Activated naive CD4-positive, alpha-beta T cell treated with anti-CD3 and anti-CD28 coated beads, Interleukin-2, amount 10 ng/mL, durations not matched to agents 7 days and 5 days (primary cell): ENCODE measurements at regions not wholly inside any gene's neighbourhood (a gene's known extent, or its start where the extent isn't known, plus 50 kb on each side); places are given as distances from the start of the nearest gene placed in this dataset.
"Not testable (repeated sequence)": the region's sequence is repeated elsewhere in the genome, so short reads cannot be mapped to it uniquely, and the experiment has no call there.

Source experiments
- CTCF ChIA-PET: fragments of 350-600 bp; sonication (Branson Sonifier 250); formaldehyde crosslinking; loops from one replicate; lab custom pipeline; 2021; ENCODE audit warnings: antibody characterized with exemption; lab: Charles Lee
- DNase-seq: peaks from one replicate; pipeline ENCODE4 v3.0.0-alpha.2; 2020
- H3K27ac Mint-ChIP-seq: one replicate; pipeline ENCODE4 v1.8.0; 2021; ENCODE audit warnings: mild to moderate bottlenecking, moderate library complexity, mixed read lengths
- H3K27me3 Mint-ChIP-seq: one replicate; pipeline ENCODE4 v1.8.0; 2021; ENCODE audit warnings: mild to moderate bottlenecking, mixed read lengths
- H3K36me3 Mint-ChIP-seq: one replicate; pipeline ENCODE4 v1.8.0; 2021; ENCODE audit warnings: mixed read lengths
- H3K4me1 Mint-ChIP-seq: one replicate; pipeline ENCODE4 v1.8.0; 2021; ENCODE audit warnings: mixed read lengths
- H3K4me3 Mint-ChIP-seq: one replicate; pipeline ENCODE4 v1.8.0; 2021; ENCODE audit warnings: mild to moderate bottlenecking, moderate library complexity, mixed read lengths
- H3K9me3 Mint-ChIP-seq: one replicate; pipeline ENCODE4 v1.8.0; 2021; ENCODE audit warnings: mixed read lengths

DNA sequence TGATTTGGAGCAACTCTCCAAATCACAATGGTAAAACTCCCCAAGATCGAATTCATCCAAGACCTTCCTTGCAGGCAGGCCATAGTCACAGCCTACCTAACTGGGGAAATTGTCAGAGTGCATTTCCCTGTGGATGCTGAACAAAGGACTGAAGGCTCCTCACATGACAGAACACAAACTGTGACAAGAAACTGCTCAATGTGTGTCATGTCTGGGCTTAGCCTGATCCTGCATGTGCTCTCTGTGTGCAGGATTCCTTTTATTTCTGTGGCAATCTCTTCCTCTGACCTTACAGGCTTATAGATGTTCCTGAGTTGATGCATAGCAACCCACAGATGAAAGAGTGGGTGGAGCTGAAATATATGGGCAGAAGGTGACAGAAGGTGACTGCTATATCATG is 465.8 kb downstream of the ICE1 start:
- no peaks in the 10 kb centered on the region for H3K9me3 Mint-ChIP-seq
- H3K4me1 Mint-ChIP-seq, result peaks cover 4% of the 10 kb centered on the region
- CTCF ChIA-PET, result no interaction called here
- no peak overlapping the region for H3K27ac Mint-ChIP-seq
- H3K36me3 Mint-ChIP-seq, result no peaks in the 10 kb centered on the region
- H3K4me3 Mint-ChIP-seq, result no peak overlapping the region
- peaks cover 12% of the 10 kb centered on the region for H3K27me3 Mint-ChIP-seq
- DNase-seq, result no peak

DNA sequence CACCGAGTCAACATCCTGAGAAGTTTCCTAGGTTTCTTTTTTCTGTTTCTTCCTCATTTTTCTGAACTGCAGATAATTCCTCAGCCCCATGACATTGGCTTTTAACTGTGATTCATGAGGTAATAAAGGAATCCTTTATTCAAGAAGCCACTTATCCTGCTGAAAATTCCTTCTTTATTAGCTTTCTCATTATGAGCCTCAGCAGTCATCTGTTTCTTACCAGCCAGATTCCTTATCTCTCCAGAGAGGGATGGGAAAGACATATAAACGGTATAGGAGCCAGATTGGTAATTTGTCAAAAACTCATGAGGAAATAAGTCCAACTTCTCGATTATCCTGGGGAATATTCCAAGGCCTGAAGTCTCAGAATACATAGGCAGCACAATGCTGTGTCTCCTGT is 465.4 kb downstream of the ICE1 start:
- H3K9me3 Mint-ChIP-seq, result no peaks in the 10 kb centered on the region
- peaks cover 12% of the 10 kb centered on the region for H3K27me3 Mint-ChIP-seq
- CTCF ChIA-PET, result no interaction called here
- peaks cover 4% of the 10 kb centered on the region for H3K4me1 Mint-ChIP-seq
- DNase-seq, result no peak
- H3K27ac Mint-ChIP-seq, result no peak overlapping the region
- no peak overlapping the region for H3K4me3 Mint-ChIP-seq
- no peaks in the 10 kb centered on the region for H3K36me3 Mint-ChIP-seq

DNA sequence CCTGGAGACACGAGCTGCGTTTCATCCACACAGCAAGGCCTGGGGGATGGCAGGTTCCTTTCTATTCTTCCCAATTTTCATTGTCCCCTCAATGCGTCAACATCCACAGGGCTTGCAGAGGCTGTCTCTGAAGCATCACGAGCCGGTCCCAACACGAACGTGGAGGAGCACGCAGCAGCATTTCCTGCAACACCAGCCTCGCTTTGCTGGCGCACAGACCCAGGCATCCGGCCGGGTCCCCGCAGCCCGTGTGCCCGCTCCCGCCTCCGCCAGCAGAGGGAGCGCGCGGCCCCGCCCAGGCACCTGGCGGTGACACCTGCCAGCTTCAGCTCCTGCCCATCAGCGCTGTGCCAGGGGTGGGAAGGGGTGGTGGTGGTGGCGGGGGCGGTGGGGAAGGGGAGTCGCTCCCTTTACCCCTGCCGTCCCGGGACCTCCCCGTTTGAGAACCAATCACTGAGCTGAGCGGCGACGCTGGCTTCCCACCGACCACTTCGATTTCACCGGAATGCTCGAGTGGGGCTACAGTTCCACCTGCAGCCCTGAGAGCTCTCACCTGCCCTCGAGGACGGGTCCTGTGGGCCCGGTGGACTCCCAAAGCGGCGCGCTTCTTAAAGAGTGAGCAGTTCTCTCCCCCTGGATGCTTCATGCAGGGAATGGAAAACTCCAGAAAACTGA is 464.5 kb downstream of the ICE1 start:
- Mint-ChIP-seq H3K27me3 (peaks cover 12% of the 10 kb centered on the region), H3K4me3 (no peak overlapping the region), H3K9me3 (no peaks in the 10 kb centered on the region), H3K4me1 (peaks cover 4% of the 10 kb centered on the region), H3K36me3 (no peaks in the 10 kb centered on the region), H3K27ac (no peak overlapping the region)
- CTCF ChIA-PET, result no interaction called here
- peak; percentile 65 for DNase-seq

DNA sequence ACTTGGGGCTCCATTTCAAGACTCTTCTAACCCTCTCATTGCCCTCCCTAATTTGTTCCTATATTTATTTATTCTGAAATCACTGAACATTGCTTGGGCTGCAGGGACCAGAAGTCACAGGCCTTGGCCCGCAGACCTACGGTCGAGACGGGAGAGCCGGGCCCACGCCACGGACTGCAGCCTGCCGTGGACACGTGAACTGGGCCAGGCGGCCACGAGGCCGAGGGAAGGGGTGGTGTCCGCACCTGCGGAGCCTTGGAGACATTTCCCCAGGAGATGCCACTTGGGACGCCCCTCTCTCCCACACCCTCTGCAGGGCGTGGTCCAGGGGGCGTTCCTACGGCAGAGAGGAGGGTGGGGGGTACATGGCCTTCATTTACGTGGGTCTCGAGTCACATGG is 463.9 kb downstream of the ICE1 start:
- no peaks in the 10 kb centered on the region for H3K9me3 Mint-ChIP-seq
- no peak overlapping the region for H3K4me3 Mint-ChIP-seq
- CTCF ChIA-PET, result no interaction called here
- no peak for DNase-seq
- no peaks in the 10 kb centered on the region for H3K36me3 Mint-ChIP-seq
- peaks cover 4% of the 10 kb centered on the region for H3K4me1 Mint-ChIP-seq
- H3K27me3 Mint-ChIP-seq, result peaks cover 14% of the 10 kb centered on the region
- no peak overlapping the region for H3K27ac Mint-ChIP-seq

DNA sequence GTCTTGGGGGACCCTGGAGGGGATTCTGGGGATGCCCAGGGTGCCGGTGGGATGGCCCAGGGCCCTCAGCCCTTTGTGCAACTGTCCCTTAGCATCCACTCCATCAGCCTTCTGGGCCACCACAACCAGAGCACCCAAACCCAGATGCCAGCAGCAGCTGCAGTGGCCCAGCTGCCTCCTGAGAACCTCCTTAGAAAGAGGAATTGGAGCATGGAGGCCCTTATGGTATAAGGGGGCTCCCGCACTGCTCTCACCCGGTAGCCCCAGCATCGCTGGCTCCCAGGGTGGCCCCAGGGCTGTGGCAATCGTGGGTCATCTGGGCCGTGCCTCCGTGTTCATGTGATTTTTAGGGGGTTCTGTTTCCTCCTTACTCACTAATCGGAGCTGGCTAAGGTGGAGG is 463.3 kb downstream of the ICE1 start:
- Mint-ChIP-seq H3K27me3 (peaks cover 17% of the 10 kb centered on the region), H3K4me3 (no peak overlapping the region), H3K27ac (no peak overlapping the region), H3K9me3 (no peaks in the 10 kb centered on the region), H3K4me1 (peaks cover 4% of the 10 kb centered on the region), H3K36me3 (no peaks in the 10 kb centered on the region)
- DNase-seq, result no peak
- CTCF ChIA-PET, result no interaction called here

DNA sequence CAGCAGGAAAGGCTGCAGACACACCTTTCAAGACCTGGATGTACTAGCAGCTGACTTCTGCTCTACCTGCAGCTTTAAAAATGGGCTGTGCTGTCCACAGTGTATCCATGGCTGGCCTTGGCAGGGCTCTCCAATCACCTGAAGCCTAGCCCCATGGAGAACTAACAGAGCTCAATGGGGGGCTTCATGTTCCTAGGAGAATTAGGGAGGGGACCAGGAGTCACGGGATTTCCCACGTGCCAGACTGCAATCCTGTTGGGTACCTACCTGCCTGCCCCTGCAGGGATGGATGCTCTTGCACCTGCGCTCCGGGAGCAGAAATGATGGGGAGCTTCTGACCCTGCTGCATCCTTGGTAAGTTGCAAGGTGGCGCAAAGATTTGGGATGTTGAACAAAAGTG is 462.1 kb downstream of the ICE1 start:
- Mint-ChIP-seq H3K27ac (no peak overlapping the region), H3K4me1 (peaks cover 4% of the 10 kb centered on the region), H3K36me3 (no peaks in the 10 kb centered on the region), H3K4me3 (no peak overlapping the region), H3K27me3 (peaks cover 17% of the 10 kb centered on the region), H3K9me3 (no peaks in the 10 kb centered on the region)
- CTCF ChIA-PET, result no interaction called here
- DNase-seq, result no peak

DNA sequence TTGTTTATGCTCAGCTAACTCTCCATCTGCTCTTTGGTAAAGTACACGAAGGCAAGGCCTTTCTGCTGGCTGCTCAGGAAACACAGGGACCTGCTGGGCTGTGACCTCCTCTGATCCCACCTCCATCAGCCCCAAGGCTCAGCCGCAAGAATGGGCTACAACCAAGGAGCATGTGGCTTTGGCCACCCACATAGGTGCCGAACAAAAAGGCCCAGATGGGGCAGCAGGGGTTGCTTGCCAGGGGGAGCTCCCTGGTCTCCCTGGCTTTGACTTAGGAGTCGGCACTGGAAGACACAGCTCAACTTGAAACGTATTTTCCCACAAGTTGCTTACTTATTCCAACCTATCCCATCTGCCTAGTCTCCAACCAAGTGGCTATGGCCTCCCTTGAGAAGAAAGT is 461.1 kb downstream of the ICE1 start:
- peaks cover 17% of the 10 kb centered on the region for H3K27me3 Mint-ChIP-seq
- no peak overlapping the region for H3K4me3 Mint-ChIP-seq
- H3K36me3 Mint-ChIP-seq, result no peaks in the 10 kb centered on the region
- CTCF ChIA-PET, result no interaction called here
- H3K9me3 Mint-ChIP-seq, result no peaks in the 10 kb centered on the region
- H3K4me1 Mint-ChIP-seq, result peaks cover 4% of the 10 kb centered on the region
- H3K27ac Mint-ChIP-seq, result no peak overlapping the region
- no peak for DNase-seq

DNA sequence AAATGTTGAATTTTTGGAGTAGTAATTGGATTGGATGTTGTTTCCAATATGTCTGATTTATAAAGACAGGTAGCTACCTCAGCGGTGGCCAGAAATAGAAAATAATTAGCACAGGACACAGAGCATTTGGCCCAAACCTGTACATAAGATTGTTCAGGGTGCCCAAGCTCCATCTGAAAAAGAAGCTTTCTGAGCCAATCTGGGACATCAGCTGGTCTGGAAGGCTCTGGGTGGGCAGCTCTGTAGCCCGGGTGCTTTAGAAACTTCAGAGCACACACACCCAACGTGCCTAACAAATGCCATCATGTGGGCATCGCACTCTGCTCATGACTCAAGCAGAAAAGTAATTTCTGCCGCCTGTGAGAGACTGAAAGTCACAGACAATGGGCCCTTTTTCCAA is 460.7 kb downstream of the ICE1 start:
- CTCF ChIA-PET, result interaction anchor here (0.5 kb wide), 1 partner anchor 49 kb away, joined by 3 read pairs; no protein-coding TSS in a partner anchor
- H3K36me3 Mint-ChIP-seq, result no peaks in the 10 kb centered on the region
- no peaks in the 10 kb centered on the region for H3K9me3 Mint-ChIP-seq
- no peak overlapping the region for H3K4me3 Mint-ChIP-seq
- no peak overlapping the region for H3K27ac Mint-ChIP-seq
- no peak for DNase-seq
- peaks cover 17% of the 10 kb centered on the region for H3K27me3 Mint-ChIP-seq
- peaks cover 4% of the 10 kb centered on the region for H3K4me1 Mint-ChIP-seq

DNA sequence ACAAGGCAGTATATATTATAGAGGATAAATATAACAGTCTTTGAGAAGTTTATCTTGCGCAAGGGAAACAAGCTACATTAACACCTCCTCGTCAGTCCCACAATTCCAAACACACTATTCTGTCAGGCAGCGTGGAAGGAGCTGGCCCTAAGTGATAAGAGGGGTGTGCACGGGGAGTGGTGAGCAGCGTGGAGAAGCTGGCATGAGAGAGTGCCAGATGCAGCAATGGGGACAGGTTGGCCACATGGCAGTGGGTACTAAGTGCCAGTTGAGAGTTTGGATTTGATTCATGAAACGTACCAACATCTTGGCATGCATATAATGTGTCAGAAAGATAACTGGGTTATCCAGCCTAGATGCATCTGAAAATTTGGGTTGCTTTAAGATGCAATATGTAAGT is 460.2 kb downstream of the ICE1 start:
- DNase-seq, result no peak
- CTCF ChIA-PET, result interaction anchor here (0.5 kb wide), 1 partner anchor 49 kb away, joined by 3 read pairs; no protein-coding TSS in a partner anchor
- Mint-ChIP-seq H3K9me3 (no peaks in the 10 kb centered on the region), H3K4me1 (peaks cover 4% of the 10 kb centered on the region), H3K36me3 (no peaks in the 10 kb centered on the region), H3K27me3 (peaks cover 17% of the 10 kb centered on the region), H3K4me3 (no peak overlapping the region), H3K27ac (no peak overlapping the region)

DNA sequence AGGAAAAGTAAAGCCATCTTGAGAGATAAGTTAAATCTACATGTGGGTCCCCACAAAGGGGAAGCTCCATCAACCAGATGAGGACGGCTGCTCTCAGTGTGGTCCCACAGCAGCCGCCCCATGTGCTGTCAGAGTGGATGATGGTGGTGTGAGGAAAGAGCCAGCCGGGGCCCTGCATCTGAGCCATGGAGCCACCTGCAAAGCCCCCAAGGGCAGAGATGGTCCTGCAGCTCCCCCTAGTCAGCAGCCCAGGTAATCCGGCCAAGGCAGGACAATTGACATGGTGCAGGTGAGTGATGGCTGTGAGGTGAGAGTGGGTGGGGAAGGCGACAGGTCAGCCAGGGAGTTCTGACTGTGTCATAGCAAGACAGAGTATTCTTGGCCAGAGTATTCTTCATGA is 458.8 kb downstream of the ICE1 start:
- H3K27me3 Mint-ChIP-seq, result peaks cover 12% of the 10 kb centered on the region
- H3K9me3 Mint-ChIP-seq, result no peaks in the 10 kb centered on the region
- H3K4me3 Mint-ChIP-seq, result no peak overlapping the region
- H3K4me1 Mint-ChIP-seq, result no peaks in the 10 kb centered on the region
- no peak overlapping the region for H3K27ac Mint-ChIP-seq
- DNase-seq, result no peak
- H3K36me3 Mint-ChIP-seq, result no peaks in the 10 kb centered on the region
- CTCF ChIA-PET, result no interaction called here

DNA sequence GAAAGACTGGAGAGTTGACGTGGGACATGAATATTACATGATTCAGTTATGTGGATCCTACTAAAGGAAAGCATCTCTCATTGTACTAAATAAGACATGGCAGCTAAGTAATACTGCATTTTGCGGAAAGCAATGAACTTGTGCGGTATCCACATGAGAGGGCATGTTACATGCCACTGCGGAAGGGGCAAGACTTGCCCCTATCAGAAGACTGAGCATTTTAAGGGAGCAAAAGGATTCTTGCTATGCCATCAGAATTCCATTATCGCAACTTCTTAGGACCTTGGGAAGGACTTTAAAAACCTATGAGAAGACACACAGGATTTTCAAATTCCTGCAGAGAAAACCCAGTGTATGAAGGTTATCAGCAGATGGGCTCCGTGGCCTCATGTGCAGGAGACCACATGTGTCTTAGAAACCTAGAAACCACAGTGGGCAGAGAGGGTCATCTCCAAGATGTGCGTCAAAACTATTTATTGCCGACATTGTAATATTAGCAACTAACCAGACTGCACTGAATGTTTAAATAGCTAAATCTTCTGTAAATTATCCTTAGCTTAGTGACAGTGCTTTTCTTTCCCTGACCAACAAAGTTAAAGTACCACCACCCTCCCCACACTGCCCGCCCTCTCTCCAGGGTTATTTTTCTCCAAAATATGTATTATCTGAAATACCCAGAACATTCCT is 457.7 kb downstream of the ICE1 start:
- CTCF ChIA-PET, result interaction anchor here (0.5 kb wide), 1 partner anchor 9 kb away, joined by 3 read pairs; no protein-coding TSS in a partner anchor
- Mint-ChIP-seq H3K27me3 (peaks cover 11% of the 10 kb centered on the region), H3K4me1 (no peaks in the 10 kb centered on the region), H3K4me3 (no peak overlapping the region), H3K9me3 (no peaks in the 10 kb centered on the region), H3K27ac (no peak overlapping the region), H3K36me3 (no peaks in the 10 kb centered on the region)
- DNase-seq, result no peak

DNA sequence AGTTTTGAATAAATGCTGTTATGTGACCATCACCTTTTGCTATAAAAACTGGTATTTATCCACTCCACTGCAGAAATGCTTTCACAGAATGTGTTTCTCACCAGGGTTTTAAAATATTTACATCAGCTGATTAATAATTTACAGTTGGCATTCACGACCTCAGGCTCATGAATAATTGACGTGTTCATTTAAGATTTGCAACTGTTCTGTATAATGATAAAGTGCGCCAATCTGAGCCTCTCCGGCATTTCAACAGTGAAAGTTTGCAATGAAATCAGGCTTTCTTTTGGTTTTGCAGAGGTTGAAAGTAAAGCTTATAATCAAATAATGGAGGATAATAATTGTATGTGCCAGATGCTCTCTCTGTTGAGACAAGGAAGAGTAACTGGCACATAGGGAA is 434.9 kb downstream of the ICE1 start:
- no peak overlapping the region for H3K27ac Mint-ChIP-seq
- H3K4me1 Mint-ChIP-seq, result no peaks in the 10 kb centered on the region
- no peaks in the 10 kb centered on the region for H3K27me3 Mint-ChIP-seq
- DNase-seq, result no peak
- CTCF ChIA-PET, result no interaction called here
- H3K36me3 Mint-ChIP-seq, result no peaks in the 10 kb centered on the region
- no peak overlapping the region for H3K4me3 Mint-ChIP-seq
- no peaks in the 10 kb centered on the region for H3K9me3 Mint-ChIP-seq

DNA sequence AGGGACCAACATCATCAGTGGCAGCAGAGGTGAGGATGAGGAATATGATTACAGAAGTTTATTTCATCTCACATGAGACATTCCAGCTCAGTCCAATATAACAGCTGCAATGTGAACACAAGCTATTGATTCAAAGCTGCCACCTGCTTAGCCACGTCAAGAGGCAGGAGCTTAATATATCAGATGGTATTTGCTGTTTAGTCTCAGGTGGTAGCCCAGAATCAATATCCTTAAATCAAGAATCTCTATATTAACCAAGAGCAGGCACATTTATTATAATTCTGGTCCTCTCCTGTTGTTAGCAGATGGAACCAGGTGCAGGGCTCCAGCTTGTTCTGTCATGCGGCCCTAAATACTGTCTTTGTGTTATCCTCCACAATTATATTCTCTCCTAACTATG is 431.6 kb downstream of the ICE1 start:
- no peak for DNase-seq
- no peaks in the 10 kb centered on the region for H3K4me1 Mint-ChIP-seq
- no peak overlapping the region for H3K4me3 Mint-ChIP-seq
- H3K27ac Mint-ChIP-seq, result no peak overlapping the region
- H3K9me3 Mint-ChIP-seq, result no peaks in the 10 kb centered on the region
- CTCF ChIA-PET, result no interaction called here
- no peaks in the 10 kb centered on the region for H3K36me3 Mint-ChIP-seq
- no peaks in the 10 kb centered on the region for H3K27me3 Mint-ChIP-seq

DNA sequence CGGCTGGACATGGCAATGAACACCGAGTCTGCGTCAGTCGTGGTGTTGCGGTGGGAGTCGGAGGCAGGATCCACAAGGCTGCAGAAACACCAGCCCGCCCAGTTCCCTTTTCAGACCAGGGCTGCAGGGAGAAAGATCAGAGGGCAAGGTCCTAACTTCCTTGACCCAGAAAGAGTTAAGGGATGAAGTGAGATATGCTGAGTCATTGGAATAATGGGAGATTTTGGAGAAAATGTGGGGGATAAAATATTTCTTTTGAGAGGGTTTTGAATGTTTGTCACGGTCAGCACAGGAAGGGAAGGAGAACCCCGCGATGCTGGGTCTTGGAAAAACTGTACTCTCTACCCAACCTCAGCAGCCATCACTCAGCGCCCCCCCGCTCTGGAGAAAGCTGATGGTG is 416.0 kb downstream of the ICE1 start:
- Mint-ChIP-seq H3K4me1 (no peaks in the 10 kb centered on the region), H3K27ac (no peak overlapping the region), H3K4me3 (no peak overlapping the region), H3K27me3 (peaks cover 3% of the 10 kb centered on the region), H3K9me3 (no peaks in the 10 kb centered on the region), H3K36me3 (no peaks in the 10 kb centered on the region)
- CTCF ChIA-PET, result no interaction called here
- DNase-seq, result no peak

DNA sequence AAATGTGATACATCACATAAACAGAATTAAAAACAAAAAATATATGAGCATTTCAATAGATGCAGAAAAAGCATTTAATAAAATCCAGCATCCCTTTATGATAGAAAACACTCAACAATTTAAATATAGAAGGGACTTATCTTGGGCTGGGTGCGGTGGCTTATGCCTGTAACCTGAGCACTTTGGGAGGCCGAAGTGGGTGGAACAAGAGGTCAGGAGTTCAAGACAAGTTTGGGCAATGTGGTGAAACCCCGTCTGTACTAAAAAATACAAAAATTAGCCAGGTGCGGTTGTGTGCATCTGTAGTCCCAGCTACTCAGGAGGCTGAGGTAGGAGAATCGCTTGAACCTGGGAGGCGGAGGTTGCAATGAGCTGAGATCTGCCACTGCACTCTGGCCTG is 409.1 kb downstream of the ICE1 start:
- H3K4me3 Mint-ChIP-seq, H3K27ac Mint-ChIP-seq, DNase-seq, H3K36me3 Mint-ChIP-seq, CTCF ChIA-PET, H3K9me3 Mint-ChIP-seq, H3K4me1 Mint-ChIP-seq, H3K27me3 Mint-ChIP-seq: not testable (repeated sequence)
